Astrocyte (in vitro differentiated cells and primary cell): ENCODE measurements at regions not wholly inside any gene's neighbourhood (a gene's known extent, or its start where the extent isn't known, plus 50 kb on each side); places are given as distances from the start of the nearest gene placed in this dataset.

Experiments
- DNase-seq: peaks from one replicate; pipeline ENCODE4 v3.0.0-alpha.2; 2010; ENCODE audit warnings: low read depth
- FAIRE-seq: peaks from 2 replicates; lab custom pipeline; 2011; peaks lifted over from hg19 to GRCh38; lab: Jason Lieb, UNC
- H2AFZ ChIP-seq: 2 replicates; pipeline ENCODE4 v1.6.0; 2012; ENCODE audit warnings: low read depth, low read length, inconsistent platforms
- H3K27ac ChIP-seq: 2 replicates; pipeline ENCODE4 v1.5.1; 2011; ENCODE audit warnings: low read depth, low read length, inconsistent platforms
- H3K27me3 ChIP-seq: 2 replicates; pipeline ENCODE4 v1.6.0; 2011; ENCODE audit warnings: low read length, inconsistent platforms; ENCODE audit not compliant: insufficient read depth
- H3K36me3 ChIP-seq: 2 replicates; pipeline ENCODE4 v1.5.1; 2011; ENCODE audit warnings: low read length, inconsistent platforms; ENCODE audit not compliant: insufficient read depth
- H3K4me1 ChIP-seq: 2 replicates; pipeline ENCODE4 v1.5.1; 2011; ENCODE audit warnings: low read length, inconsistent platforms; ENCODE audit not compliant: insufficient read depth
- H3K4me2 ChIP-seq: 2 replicates; pipeline ENCODE4 v1.6.0; 2012; ENCODE audit warnings: low read length, inconsistent platforms
- H3K4me3 ChIP-seq: 2 replicates; pipeline ENCODE4 v1.5.1; 2011; ENCODE audit warnings: low read depth, mild to moderate bottlenecking, low read length, inconsistent platforms; ENCODE audit not compliant: insufficient read depth
- H3K79me2 ChIP-seq: 2 replicates; pipeline ENCODE4 v1.6.0; 2012; ENCODE audit warnings: mild to moderate bottlenecking, low read length, inconsistent platforms; ENCODE audit not compliant: insufficient read depth
- H3K9ac ChIP-seq: 2 replicates; pipeline ENCODE4 v1.6.0; 2012; ENCODE audit warnings: mild to moderate bottlenecking, low read length, inconsistent platforms
- H3K9me3 ChIP-seq: 2 replicates; pipeline ENCODE4 v1.5.1; 2012; ENCODE audit warnings: low read depth, mild to moderate bottlenecking, low read length, inconsistent platforms; ENCODE audit not compliant: insufficient read depth
- H4K20me1 ChIP-seq: 2 replicates; pipeline ENCODE4 v1.6.0; 2012; ENCODE audit warnings: low read length, inconsistent platforms; ENCODE audit not compliant: insufficient read depth
- H3K27ac Mint-ChIP-seq: one replicate; pipeline ENCODE4 v1.8.0; 2021; ENCODE audit warnings: mild to moderate bottlenecking, mixed read lengths; ENCODE audit not compliant: unreplicated experiment
- H3K27me3 Mint-ChIP-seq: one replicate; pipeline ENCODE4 v1.8.0; 2021; ENCODE audit warnings: low read depth, mixed read lengths; ENCODE audit not compliant: unreplicated experiment
- H3K36me3 Mint-ChIP-seq: one replicate; pipeline ENCODE4 v1.8.0; 2021; ENCODE audit warnings: low read depth, mixed read lengths; ENCODE audit not compliant: unreplicated experiment
- H3K4me1 Mint-ChIP-seq: one replicate; pipeline ENCODE4 v1.8.0; 2021; ENCODE audit warnings: low read depth, mixed read lengths; ENCODE audit not compliant: unreplicated experiment
- H3K4me3 Mint-ChIP-seq: one replicate; pipeline ENCODE4 v1.8.0; 2021; ENCODE audit warnings: mild to moderate bottlenecking, moderate library complexity, mixed read lengths; ENCODE audit not compliant: unreplicated experiment
- H3K9me3 Mint-ChIP-seq: one replicate; pipeline ENCODE4 v1.8.0; 2021; ENCODE audit warnings: mild to moderate bottlenecking, mixed read lengths; ENCODE audit not compliant: unreplicated experiment
- EZH2 ChIP-seq: IDR thresholded peaks from 2 replicates; pipeline ENCODE4 v1.6.1; 2012; ENCODE audit warnings: mild to moderate bottlenecking, low read length, inconsistent platforms; ENCODE audit not compliant: insufficient read depth
- TF ChIP-seq, protein P1 (sequence below): IDR thresholded peaks from 2 replicates; pipeline ENCODE4 v1.5.1; 2011; ENCODE audit warnings: low read depth, mild to moderate bottlenecking, inconsistent platforms, low read length, moderate library complexity; ENCODE audit not compliant: insufficient read depth

GRCh38 chr2:237184919-237185552 lies 99.3 kb downstream of the COPS8 start:
- H3K9me3 Mint-ChIP-seq = no peaks in the 10 kb centered on the region
- Histone ChIP-seq H2AFZ (no peak overlapping the region), H3K9ac (no peak overlapping the region), H3K36me3 (no peaks in the 10 kb centered on the region), H3K4me2 (peak overlapping the region; percentile 20), H3K4me1 (peaks cover 24% of the 10 kb centered on the region), H3K27me3 (no peaks in the 10 kb centered on the region), H4K20me1 (no peaks in the 10 kb centered on the region), H3K27ac (peak overlapping the region; percentile 72), H3K4me3 (no peak overlapping the region), H3K79me2 (no peaks in the 10 kb centered on the region), H3K9me3 (no peaks in the 10 kb centered on the region)
- peaks cover 32% of the 10 kb centered on the region for H3K4me1 Mint-ChIP-seq
- H3K27me3 Mint-ChIP-seq = no peaks in the 10 kb centered on the region
- TF ChIP-seq EZH2 = no peak
- TF ChIP-seq, protein P1, sequence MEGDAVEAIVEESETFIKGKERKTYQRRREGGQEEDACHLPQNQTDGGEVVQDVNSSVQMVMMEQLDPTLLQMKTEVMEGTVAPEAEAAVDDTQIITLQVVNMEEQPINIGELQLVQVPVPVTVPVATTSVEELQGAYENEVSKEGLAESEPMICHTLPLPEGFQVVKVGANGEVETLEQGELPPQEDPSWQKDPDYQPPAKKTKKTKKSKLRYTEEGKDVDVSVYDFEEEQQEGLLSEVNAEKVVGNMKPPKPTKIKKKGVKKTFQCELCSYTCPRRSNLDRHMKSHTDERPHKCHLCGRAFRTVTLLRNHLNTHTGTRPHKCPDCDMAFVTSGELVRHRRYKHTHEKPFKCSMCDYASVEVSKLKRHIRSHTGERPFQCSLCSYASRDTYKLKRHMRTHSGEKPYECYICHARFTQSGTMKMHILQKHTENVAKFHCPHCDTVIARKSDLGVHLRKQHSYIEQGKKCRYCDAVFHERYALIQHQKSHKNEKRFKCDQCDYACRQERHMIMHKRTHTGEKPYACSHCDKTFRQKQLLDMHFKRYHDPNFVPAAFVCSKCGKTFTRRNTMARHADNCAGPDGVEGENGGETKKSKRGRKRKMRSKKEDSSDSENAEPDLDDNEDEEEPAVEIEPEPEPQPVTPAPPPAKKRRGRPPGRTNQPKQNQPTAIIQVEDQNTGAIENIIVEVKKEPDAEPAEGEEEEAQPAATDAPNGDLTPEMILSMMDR = no peak
- peak overlapping the region; percentile 63 for H3K27ac Mint-ChIP-seq
- H3K4me3 Mint-ChIP-seq = no peak overlapping the region
- no peaks in the 10 kb centered on the region for H3K36me3 Mint-ChIP-seq
- FAIRE-seq (no peak), DNase-seq (no peak)

DNA sequence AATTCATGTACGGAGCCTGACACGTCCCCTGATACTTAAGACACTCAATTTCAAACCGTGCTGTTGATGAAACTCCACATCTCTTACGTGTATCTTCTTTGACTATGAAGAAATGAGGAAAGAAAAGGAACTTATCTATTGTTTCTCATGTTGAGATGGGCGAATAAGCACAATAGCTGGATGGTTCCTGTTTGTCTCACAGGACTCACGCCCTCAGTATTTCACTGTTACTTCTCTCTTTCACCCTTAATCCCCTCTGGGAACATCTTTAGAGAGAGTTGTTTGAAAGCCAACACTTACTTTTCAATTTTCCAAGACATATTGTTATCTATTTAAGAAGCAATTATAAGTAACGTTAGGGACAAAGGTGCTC lies 99.8 kb downstream of the COPS8 start:
- H3K27ac Mint-ChIP-seq = no peak overlapping the region
- no peaks in the 10 kb centered on the region for H3K36me3 Mint-ChIP-seq
- no peaks in the 10 kb centered on the region for H3K9me3 ChIP-seq
- no peak overlapping the region for H3K27ac ChIP-seq
- no peak overlapping the region for H3K4me3 ChIP-seq
- FAIRE-seq (no peak), DNase-seq (no peak)
- H3K4me1 ChIP-seq = peaks cover 24% of the 10 kb centered on the region
- no peaks in the 10 kb centered on the region for H4K20me1 ChIP-seq
- TF ChIP-seq, protein P1 = no peak
- no peak for TF ChIP-seq EZH2
- H3K4me1 Mint-ChIP-seq = peaks cover 32% of the 10 kb centered on the region
- H3K27me3 Mint-ChIP-seq = no peaks in the 10 kb centered on the region
- no peak overlapping the region for H3K4me2 ChIP-seq
- H3K79me2 ChIP-seq = no peaks in the 10 kb centered on the region
- H3K9me3 Mint-ChIP-seq = no peaks in the 10 kb centered on the region
- no peak overlapping the region for H3K4me3 Mint-ChIP-seq
- no peaks in the 10 kb centered on the region for H3K27me3 ChIP-seq
- H3K9ac ChIP-seq = no peak overlapping the region
- no peaks in the 10 kb centered on the region for H3K36me3 ChIP-seq
- H2AFZ ChIP-seq = no peak overlapping the region

DNA sequence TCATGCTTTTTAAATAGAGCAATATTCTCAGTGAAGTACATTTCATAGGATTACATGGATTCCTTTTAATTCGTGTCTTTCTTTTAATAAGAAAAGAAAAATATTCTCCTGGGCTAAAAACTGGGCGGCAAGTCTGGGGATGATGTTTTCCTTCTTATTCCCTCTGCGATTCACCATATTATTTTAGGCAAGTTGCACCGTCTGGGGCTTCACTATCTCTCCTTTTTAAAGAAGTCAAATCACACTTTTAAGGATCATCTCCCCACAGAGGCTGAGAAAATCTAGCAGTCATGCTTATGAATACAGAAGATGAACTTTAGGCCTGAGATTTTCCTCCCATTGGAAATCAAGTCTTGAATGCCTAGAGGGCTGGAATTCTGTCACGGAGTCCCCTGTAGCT lies 104.1 kb downstream of the COPS8 start:
- Mint-ChIP-seq H3K27me3 (peaks cover 8% of the 10 kb centered on the region), H3K4me1 (peaks cover 10% of the 10 kb centered on the region), H3K36me3 (no peaks in the 10 kb centered on the region), H3K4me3 (no peak overlapping the region), H3K9me3 (no peaks in the 10 kb centered on the region), H3K27ac (no peak overlapping the region)
- no peak overlapping the region for H2AFZ ChIP-seq
- H3K9ac ChIP-seq = no peak overlapping the region
- H3K9me3 ChIP-seq = no peaks in the 10 kb centered on the region
- no peak overlapping the region for H3K4me2 ChIP-seq
- no peak for FAIRE-seq
- DNase-seq = no peak
- H3K4me1 ChIP-seq = no peaks in the 10 kb centered on the region
- TF ChIP-seq, protein P1 = no peak
- TF ChIP-seq EZH2 = no peak
- H4K20me1 ChIP-seq = no peaks in the 10 kb centered on the region
- no peaks in the 10 kb centered on the region for H3K79me2 ChIP-seq
- H3K36me3 ChIP-seq = no peaks in the 10 kb centered on the region
- H3K27ac ChIP-seq = no peak overlapping the region
- H3K27me3 ChIP-seq = no peaks in the 10 kb centered on the region
- H3K4me3 ChIP-seq = no peak overlapping the region
